ENCODE measurements at regions not wholly inside any gene's neighbourhood (a gene's known extent, or its start where the extent isn't known, plus 50 kb on each side); places are given as distances from the start of the nearest gene placed in this dataset.

GRCh38 chr5:2324788-2325187, 426.7 kb downstream of the IRX2 start:
- Mint-ChIP-seq H3K27me3 (ENCODE audit: low read depth) (no peaks in the 10 kb centered on the region), H3K4me3 (no peak overlapping the region), H3K27ac (no peak overlapping the region), H3K36me3 (ENCODE audit: insufficient read depth in 2 of 2) (no peaks in the 10 kb centered on the region), H3K4me1 (ENCODE audit: low read depth) (no peaks in the 10 kb centered on the region), H3K9me3 (peaks cover 0 to 3% of the 10 kb centered on the region in 2 donors)
- no peak for ATAC-seq (replicated peaks in 1 of 2)
- no peak for DNase-seq

GRCh38 chr5:2320611-2321010, 430.9 kb downstream of the IRX2 start:
- H3K27ac Mint-ChIP-seq: no peak overlapping the region
- no peak for DNase-seq
- H3K9me3 Mint-ChIP-seq: peaks cover 0 to 1% of the 10 kb centered on the region in 2 donors
- no peak overlapping the region for H3K4me3 Mint-ChIP-seq
- no peak for ATAC-seq (replicated peaks in 1 of 2)
- no peaks in the 10 kb centered on the region for H3K27me3 Mint-ChIP-seq (ENCODE audit: low read depth)
- no peaks in the 10 kb centered on the region for H3K4me1 Mint-ChIP-seq (ENCODE audit: low read depth)
- peaks cover 0 to 5% of the 10 kb centered on the region in 2 donors for H3K36me3 Mint-ChIP-seq (ENCODE audit: insufficient read depth in 2 of 2)

GRCh38 chr5:2317540-2317939, 433.9 kb downstream of the IRX2 start:
- H3K4me1 Mint-ChIP-seq (ENCODE audit: low read depth): no peaks in the 10 kb centered on the region
- DNase-seq (no peak), ATAC-seq (replicated peaks in 1 of 2) (no peak)
- no peak overlapping the region for H3K4me3 Mint-ChIP-seq
- H3K9me3 Mint-ChIP-seq: no peaks in the 10 kb centered on the region
- H3K27me3 Mint-ChIP-seq (ENCODE audit: low read depth): no peaks in the 10 kb centered on the region
- H3K36me3 Mint-ChIP-seq (ENCODE audit: insufficient read depth in 2 of 2): peaks cover 0 to 5% of the 10 kb centered on the region in 2 donors
- H3K27ac Mint-ChIP-seq: no peak overlapping the region

- Mint-ChIP-seq H3K36me3 (ENCODE audit: insufficient read depth in 2 of 2) (peaks cover 0 to 3% of the 10 kb centered on the region in 2 donors), H3K4me3 (no peak overlapping the region), H3K27ac (no peak overlapping the region), H3K4me1 (ENCODE audit: low read depth) (no peaks in the 10 kb centered on the region), H3K9me3 (no peaks in the 10 kb centered on the region), H3K27me3 (ENCODE audit: low read depth) (no peaks in the 10 kb centered on the region)
- DNase-seq (no peak), ATAC-seq (replicated peaks in 1 of 2) (no peak)
Observed at GRCh38 chr5:2311851-2312250, 429.1 kb upstream of the IRX4 start.

- DNase-seq (no peak), ATAC-seq (replicated peaks in 1 of 2) (no peak)
- Mint-ChIP-seq H3K36me3 (ENCODE audit: insufficient read depth in 2 of 2) (no peaks in the 10 kb centered on the region), H3K27me3 (ENCODE audit: low read depth) (no peaks in the 10 kb centered on the region), H3K27ac (no peak overlapping the region), H3K4me3 (no peak overlapping the region), H3K9me3 (no peaks in the 10 kb centered on the region), H3K4me1 (ENCODE audit: low read depth) (no peaks in the 10 kb centered on the region)
Observed at GRCh38 chr5:2310946-2311345, 428.2 kb upstream of the IRX4 start.

GRCh38 chr5:2307631-2308030, 424.9 kb upstream of the IRX4 start:
- Mint-ChIP-seq H3K36me3 (ENCODE audit: insufficient read depth in 2 of 2) (no peaks in the 10 kb centered on the region), H3K27me3 (ENCODE audit: low read depth) (no peaks in the 10 kb centered on the region), H3K4me3 (no peak overlapping the region), H3K9me3 (no peaks in the 10 kb centered on the region), H3K27ac (no peak overlapping the region), H3K4me1 (ENCODE audit: low read depth) (no peaks in the 10 kb centered on the region)
- DNase-seq: no peak
- no peak for ATAC-seq (replicated peaks in 1 of 2)

- no peaks in the 10 kb centered on the region for H3K27me3 Mint-ChIP-seq (ENCODE audit: low read depth)
- H3K9me3 Mint-ChIP-seq: no peaks in the 10 kb centered on the region
- DNase-seq (no peak), ATAC-seq (replicated peaks in 1 of 2) (no peak)
- H3K4me1 Mint-ChIP-seq (ENCODE audit: low read depth): no peaks in the 10 kb centered on the region
- H3K4me3 Mint-ChIP-seq: no peak overlapping the region
- no peak overlapping the region for H3K27ac Mint-ChIP-seq
- H3K36me3 Mint-ChIP-seq (ENCODE audit: insufficient read depth in 2 of 2): no peaks in the 10 kb centered on the region
Observed at GRCh38 chr5:2306711-2307110, 424.0 kb upstream of the IRX4 start.

- Mint-ChIP-seq H3K36me3 (ENCODE audit: insufficient read depth in 2 of 2) (no peaks in the 10 kb centered on the region), H3K27ac (no peak overlapping the region), H3K4me1 (ENCODE audit: low read depth) (no peaks in the 10 kb centered on the region), H3K4me3 (no peak overlapping the region), H3K27me3 (ENCODE audit: low read depth) (no peaks in the 10 kb centered on the region), H3K9me3 (no peaks in the 10 kb centered on the region)
- ATAC-seq (replicated peaks in 1 of 2) (no peak), DNase-seq (no peak)
Observed at GRCh38 chr5:2303431-2304100, 420.8 kb upstream of the IRX4 start.

GRCh38 chr5:2302169-2302568, 419.4 kb upstream of the IRX4 start:
- Mint-ChIP-seq H3K27ac (no peak overlapping the region), H3K4me1 (ENCODE audit: low read depth) (no peaks in the 10 kb centered on the region), H3K27me3 (ENCODE audit: low read depth) (no peaks in the 10 kb centered on the region), H3K4me3 (no peak overlapping the region), H3K9me3 (no peaks in the 10 kb centered on the region), H3K36me3 (ENCODE audit: insufficient read depth in 2 of 2) (no peaks in the 10 kb centered on the region)
- ATAC-seq (replicated peaks in 1 of 2): no peak
- no peak for DNase-seq

GRCh38 chr5:2300861-2301574, 418.3 kb upstream of the IRX4 start:
- no peak overlapping the region for H3K4me3 Mint-ChIP-seq
- ATAC-seq (replicated peaks in 1 of 2): no peak

GRCh38 chr5:2300421-2300820, 417.7 kb upstream of the IRX4 start:
- DNase-seq: no peak
- no peaks in the 10 kb centered on the region for H3K9me3 Mint-ChIP-seq
- no peak overlapping the region for H3K4me3 Mint-ChIP-seq
- ATAC-seq (replicated peaks in 1 of 2): no peak
- no peaks in the 10 kb centered on the region for H3K36me3 Mint-ChIP-seq (ENCODE audit: insufficient read depth in 2 of 2)
- H3K27ac Mint-ChIP-seq: no peak overlapping the region
- H3K4me1 Mint-ChIP-seq (ENCODE audit: low read depth): no peaks in the 10 kb centered on the region
- H3K27me3 Mint-ChIP-seq (ENCODE audit: low read depth): no peaks in the 10 kb centered on the region

More at GRCh38 chr5:2300861-2301574, 418.3 kb upstream of the IRX4 start:
- Mint-ChIP-seq H3K36me3 (ENCODE audit: insufficient read depth in 2 of 2) (no peaks in the 10 kb centered on the region), H3K4me1 (ENCODE audit: low read depth) (no peaks in the 10 kb centered on the region), H3K27me3 (ENCODE audit: low read depth) (no peaks in the 10 kb centered on the region), H3K27ac (no peak overlapping the region), H3K9me3 (no peaks in the 10 kb centered on the region)
- no peak for DNase-seq

GRCh38 chr5:2299388-2300220, 416.9 kb upstream of the IRX4 start:
- Mint-ChIP-seq H3K4me3 (no peak overlapping the region), H3K27me3 (ENCODE audit: low read depth) (no peaks in the 10 kb centered on the region), H3K9me3 (no peaks in the 10 kb centered on the region), H3K27ac (no peak overlapping the region), H3K4me1 (ENCODE audit: low read depth) (no peaks in the 10 kb centered on the region), H3K36me3 (ENCODE audit: insufficient read depth in 2 of 2) (no peaks in the 10 kb centered on the region)
- DNase-seq: no peak
- ATAC-seq (replicated peaks in 1 of 2): no peak

GRCh38 chr5:2298781-2299180, 416.1 kb upstream of the IRX4 start:
- Mint-ChIP-seq H3K27me3 (ENCODE audit: low read depth) (no peaks in the 10 kb centered on the region), H3K9me3 (no peaks in the 10 kb centered on the region), H3K36me3 (ENCODE audit: insufficient read depth in 2 of 2) (no peaks in the 10 kb centered on the region), H3K27ac (no peak overlapping the region), H3K4me3 (no peak overlapping the region), H3K4me1 (ENCODE audit: low read depth) (no peaks in the 10 kb centered on the region)
- DNase-seq (no peak), ATAC-seq (replicated peaks in 1 of 2) (no peak)
